ENCODE measurements at regions not wholly inside any gene's neighbourhood (a gene's known extent, or its start where the extent isn't known, plus 50 kb on each side); places are given as distances from the start of the nearest gene placed in this dataset.
"Not testable (repeated sequence)": the region's sequence is repeated elsewhere in the genome, so short reads cannot be mapped to it uniquely, and the experiment has no call there.

DNA sequence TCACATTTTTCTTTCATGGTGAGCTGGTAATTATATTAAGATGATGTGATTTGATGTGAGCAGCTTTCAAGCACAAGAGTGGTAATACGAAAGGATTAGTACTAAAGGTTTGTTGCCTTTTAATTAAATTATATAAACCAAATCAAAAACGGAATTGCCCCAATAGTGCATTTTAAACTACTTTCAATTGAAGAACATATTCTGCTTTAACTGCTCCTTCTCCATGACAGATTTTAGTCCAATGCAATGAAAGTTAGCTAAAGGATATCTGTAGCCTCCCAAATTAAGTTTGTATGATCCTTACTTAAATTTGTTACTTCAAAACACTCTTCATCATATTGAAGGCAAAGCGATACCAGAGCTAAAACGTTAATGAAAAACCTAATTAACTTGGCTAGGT, 447.1 kb upstream of the AMOT start:
- DNase-seq, result no peak

DNA sequence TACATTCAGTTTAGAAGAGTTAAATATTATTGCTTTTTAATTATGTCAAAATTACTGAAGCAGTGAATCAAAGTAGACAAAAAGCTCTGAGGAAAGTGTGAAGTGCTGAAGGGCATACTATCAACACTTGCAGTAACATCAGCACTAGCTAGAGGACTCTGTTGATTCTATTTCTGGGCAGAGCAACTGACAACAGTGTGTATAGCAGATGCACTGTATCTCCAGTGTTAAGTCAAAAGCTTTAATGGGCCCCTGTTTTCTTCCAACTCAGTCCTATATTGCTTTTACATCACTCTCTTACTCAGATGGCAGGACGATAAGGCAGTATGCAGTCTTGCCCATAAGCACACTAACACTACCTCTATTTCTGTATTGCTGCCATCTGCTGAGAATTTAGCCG, 435.2 kb upstream of the AMOT start:
- DNase-seq, result no peak

DNA sequence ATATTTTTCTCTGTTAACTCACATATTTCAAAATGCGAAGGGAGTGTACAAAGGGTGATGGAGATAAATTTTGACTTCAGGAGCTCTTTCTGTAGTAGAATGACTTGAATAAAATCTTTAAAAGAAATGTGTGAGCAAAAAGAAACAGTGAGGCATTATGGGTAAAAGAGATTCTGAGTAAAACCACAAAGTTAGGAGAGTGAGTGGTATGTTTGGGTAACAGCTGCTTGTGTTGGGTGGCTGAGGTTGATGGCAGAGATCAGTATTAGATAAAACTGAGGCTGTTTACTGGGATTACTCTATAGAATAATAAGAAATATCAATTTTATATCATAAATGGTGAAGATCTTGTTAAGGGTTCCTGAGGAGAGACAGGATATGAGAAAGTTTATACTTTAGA, 434.2 kb upstream of the AMOT start:
- no peak for DNase-seq

DNA sequence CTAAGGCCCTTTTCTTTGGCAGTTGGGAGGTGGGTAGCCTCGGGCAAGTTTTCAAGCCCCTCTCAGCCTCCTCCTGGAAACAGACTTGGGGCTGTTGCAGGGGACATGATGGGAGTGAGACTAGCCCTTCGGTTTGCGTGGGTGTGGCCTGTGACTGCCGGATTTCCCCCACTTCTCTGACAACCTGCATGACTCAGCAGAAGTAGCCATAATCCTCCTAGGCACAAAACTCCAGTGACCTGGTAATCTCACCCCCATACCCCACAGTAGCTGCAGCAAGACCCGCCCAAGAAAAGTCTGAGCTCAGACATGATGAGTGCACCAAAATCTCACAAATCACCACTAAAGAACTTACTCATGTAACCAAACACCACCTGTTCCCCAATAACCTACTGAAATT, 433.7 kb upstream of the AMOT start:
- no peak for DNase-seq

DNA sequence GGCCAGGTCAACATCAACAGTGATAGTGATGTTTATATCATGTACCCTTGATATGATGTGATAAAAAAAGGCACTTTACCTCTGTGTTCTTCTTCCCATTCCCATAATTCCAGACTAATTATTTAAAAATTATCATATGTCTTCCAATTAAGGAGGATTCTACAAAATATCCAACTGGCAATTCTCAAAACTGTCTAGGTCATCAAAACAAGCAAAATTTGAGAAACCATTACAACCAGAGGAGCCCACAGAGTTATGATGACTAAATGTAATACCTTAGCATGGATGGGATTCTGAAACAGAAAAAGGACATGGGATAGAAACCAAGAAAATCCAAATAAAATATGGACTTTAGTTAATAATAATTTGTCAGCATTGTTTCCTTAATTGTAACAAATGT, 428.6 kb upstream of the AMOT start:
- no peak for DNase-seq

DNA sequence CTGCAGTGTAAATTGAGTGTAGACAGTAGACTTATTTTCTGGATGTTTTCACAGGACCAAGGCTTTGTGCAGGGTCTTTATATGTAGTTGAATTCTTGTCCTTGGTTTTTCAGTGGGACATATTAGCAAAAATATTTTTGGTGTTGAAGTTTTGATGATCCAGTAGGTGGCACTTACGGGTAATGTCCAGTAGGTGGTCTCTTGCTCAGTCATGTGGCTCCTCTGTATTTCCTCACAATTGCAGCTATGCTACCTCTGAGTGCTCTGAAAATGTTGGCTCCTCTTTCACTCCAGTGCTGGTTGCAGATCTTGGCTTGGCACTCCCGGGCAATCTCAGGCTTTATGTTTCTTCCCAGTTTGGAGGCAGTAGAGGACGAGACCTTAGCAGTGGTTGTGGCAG, 419.8 kb upstream of the AMOT start:
- DNase-seq, result no peak

DNA sequence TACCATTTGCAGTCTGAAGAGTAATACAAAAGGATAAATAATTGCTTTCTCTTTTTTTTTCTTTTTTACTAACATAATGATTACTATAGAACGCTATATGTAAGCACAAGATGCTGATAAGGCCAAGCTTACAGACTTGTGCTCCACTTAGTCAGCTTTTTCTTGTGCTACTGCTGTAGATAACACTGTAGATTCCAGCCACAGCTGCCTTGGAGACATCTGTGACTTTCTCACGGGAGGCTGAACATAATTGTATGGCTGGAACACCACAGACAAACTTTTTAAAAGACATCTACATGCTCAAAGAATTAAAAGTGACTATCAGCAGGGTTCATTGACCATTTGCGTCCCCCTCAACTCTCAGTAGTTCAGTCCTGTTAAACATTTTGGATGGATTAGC, 381.7 kb upstream of the AMOT start:
- no peak for DNase-seq

DNA sequence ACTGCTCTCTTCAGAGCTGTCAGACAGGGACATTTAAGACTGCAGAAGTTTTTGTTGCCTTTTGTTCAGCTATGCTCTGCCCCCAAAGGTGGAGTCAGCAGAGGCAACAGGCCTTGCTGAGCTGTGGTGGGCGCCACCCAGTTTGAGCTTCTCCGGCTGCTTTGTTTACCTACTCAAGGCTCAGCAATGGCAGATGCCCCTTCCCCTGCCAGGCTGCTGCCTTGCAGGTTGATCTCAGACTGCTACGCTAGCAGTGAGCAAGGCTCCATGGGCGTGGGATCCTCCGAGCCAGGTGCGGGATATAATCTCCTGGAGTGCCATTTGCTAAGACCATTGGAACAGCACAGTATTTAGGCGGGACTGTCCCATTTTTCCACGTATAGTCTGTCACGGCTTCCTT, 371.4 kb upstream of the AMOT start:
- no peak for DNase-seq

DNA sequence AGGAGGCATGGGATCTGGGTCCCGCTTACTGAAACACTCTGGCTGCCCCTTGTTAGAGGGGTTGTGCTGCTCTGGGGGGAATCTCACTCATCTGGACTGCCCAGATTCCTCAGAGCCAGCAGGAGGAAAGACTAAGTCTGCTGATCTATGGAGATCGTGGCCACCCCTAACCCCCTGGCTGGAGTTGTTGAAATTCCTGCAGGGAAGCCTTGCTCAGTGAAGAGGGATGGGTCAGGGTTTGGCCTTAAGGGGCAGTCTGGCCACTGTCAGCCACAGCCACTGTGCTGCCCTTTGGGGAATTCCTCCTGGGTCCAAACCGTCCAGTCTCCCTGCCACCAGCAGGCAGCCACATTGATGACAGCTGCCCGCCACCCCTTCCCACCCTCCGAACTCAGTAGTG, 362.0 kb upstream of the AMOT start:
- no peak for DNase-seq

DNA sequence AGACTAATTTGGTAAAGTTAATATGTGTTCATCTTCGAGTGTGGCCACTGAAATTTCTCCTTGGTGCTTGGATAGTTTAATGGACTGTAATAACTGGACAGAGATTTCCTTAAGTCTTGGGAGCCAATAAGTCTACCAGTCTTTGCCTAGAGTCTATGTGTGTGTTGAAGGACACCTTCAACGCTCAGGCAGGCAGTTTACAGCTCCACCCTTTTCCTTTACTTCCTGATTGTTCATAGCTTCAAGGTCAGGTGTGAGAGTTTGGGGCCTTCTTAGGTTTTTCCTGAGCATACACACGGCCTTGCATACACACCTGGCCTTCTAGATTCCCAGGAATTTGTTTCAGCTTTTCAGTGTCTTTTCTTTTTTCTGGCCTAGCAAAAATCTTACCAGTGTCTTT, 355.3 kb upstream of the AMOT start:
- DNase-seq, result no peak

DNA sequence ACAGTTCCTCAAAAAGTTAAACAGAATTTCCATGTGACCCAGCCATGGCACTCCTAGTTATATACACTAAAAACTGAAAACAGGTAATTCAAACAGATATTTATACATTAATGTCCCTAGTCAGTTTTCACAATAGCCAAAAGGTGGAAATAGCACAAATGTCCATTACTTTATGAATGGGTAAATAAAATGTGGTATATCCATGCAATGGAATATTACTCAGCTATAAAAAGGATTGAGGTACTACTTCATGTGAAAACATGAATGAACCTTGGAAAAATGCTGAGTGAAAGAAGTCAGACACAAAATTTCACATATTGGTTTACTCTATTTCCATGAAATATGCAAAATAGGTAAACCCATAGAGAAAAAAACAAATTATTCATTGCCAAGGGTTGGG, 351.8 kb upstream of the AMOT start:
- DNase-seq, result no peak

DNA sequence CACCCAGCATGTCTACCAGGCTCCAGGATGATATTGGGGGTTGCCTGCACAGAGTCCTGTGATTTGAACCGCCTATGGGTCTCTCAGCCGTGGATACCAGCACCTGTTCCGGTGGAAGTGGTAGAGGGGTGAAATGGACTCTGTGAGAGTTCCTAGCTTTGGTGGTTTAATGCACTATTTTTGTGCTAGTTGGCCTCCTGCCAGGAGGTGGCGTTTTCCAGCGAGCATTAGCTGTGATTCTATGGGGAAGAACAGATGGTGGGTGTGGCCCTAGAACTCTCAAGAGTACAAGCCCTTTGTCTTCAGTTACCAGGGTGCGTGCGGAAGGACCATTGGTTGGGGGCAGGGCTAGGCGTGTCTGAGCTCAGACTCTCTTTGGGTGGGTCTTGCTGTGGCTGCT, 316.9 kb upstream of the AMOT start:
- no peak for DNase-seq

DNA sequence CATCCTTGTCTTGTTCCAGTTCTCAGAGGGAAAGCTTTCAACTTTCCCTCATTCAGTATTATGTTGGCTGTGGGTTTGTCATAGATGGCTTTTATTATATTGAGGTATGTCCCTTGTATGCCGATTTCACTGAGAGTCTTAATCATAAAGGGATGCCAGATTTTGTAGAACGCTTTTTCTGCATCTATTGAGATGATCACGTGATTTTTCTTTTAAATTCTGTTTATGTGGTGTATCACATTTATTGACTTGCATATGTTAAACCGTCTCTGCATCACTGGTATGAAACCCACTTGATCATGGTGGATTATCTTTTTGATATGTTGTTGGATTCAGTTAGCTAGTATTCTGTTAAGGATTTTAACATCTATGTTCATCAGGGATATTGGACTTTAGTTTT, 313.7 kb upstream of the AMOT start:
- DNase-seq, result not testable (repeated sequence)

DNA sequence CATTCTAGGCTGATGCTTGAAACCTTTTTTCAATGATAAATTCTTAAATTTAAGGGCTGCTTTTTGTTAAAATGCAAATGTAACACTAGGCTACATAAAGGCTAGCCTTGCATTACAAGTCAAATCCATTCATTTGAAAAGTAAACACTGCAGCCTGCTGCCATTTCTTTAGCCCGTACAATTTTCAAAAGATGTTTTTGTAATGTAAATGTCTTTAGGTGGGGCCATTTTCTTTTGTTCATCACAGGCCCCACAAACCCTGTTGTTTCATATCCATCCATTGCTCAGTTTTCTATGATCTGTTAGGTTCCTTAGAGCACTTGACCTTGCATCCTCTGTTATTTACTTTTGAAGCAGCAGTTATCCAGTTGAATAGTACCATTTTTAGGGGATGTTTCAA, 296.2 kb upstream of the AMOT start:
- DNase-seq, result peak in 1 of 2 experiments; percentile 3

DNA sequence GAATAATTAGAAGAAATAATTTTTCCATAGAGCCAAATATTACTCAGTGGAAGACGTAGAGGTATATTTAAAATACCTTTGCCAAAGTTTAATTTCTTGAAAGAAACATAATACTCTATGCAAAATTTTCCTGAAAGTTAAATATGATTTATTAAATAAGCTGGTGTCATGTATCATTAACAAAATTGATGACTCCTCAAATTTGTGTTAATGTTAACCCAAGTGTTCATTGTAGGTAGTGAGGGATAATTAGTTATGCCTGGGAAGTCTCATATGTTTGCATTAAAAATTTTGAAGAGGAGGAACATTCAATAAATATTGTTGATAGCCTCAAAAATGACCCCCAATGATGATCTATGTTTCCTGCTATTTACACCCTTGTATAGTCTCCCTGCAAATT, 292.7 kb upstream of the AMOT start:
- DNase-seq, result no peak

DNA sequence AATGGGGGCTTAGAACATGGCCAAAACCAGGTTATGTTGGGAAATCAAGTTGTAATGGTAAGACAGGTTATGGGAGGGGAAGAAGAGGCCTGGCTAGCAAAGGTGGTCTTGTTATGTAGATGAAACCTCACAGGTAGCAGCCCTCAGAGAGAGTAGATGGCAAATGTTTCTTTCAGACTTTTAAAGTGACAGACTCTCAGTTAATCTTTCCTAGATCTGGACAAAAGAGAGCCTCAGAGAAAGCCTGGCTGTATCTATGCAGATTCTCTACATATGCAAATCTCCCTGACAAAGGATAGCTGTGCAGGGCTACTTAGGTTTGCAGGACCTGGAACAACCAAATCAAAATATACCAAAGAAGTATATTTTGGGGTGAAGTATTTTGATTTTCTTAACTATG, 284.1 kb upstream of the AMOT start:
- no peak for DNase-seq

DNA sequence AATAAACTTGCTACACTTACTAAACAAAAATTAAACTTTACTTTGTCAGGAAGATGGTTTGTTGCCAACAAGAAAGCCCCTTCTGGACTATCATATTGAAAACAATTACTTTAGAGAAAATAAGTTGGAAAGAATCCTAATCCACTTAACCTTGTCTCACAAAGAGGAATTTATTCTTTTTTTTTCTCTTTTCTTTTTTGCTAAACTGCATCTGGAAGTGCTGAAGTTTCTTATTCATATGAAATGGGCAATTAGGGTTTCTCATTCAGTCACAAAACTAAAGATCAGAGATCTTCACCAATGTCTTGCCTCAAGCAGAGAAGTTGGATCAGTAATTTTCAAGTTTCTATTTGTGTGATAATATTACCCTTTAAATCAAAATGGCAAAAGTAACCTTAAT, 234.9 kb upstream of the AMOT start:
- no peak for DNase-seq

DNA sequence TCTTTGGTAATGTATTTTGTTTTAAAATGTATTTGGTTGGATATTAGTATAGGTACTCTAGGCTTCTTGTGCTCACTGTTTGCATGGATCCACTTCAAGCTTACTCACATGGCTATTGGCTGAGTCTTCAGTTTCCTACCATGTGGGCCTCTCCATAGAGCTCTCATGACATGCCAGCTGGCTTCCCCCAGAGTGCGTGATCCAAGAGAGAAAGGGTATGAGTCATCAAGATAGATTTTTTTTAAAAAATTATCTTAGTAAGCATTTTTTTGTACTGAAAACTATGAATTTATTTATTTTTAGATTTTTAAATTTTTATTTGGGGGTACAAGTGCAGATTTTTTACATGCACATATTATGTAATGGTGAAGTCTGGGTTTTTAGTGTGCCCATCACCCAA, 219.1 kb upstream of the AMOT start:
- no peak for DNase-seq

DNA sequence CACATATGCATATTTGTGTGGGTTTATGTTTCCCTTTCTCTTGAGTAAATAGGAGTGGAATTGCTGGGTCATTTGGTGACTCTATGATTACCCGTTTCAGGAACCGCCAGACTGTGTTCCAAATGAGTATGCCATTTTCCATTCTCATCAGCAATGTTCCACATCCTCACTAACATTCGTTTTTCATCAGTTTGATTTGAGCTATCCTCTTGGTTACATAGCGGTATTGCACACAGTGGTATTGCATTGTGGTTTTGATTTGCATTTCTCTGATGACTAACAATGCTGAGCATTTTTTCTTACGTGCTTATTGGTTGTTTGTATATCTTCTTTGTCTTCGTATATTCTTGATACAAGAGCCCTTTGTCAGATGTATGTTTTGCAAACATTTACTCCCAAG, 218.0 kb upstream of the AMOT start:
- no peak for DNase-seq

DNA sequence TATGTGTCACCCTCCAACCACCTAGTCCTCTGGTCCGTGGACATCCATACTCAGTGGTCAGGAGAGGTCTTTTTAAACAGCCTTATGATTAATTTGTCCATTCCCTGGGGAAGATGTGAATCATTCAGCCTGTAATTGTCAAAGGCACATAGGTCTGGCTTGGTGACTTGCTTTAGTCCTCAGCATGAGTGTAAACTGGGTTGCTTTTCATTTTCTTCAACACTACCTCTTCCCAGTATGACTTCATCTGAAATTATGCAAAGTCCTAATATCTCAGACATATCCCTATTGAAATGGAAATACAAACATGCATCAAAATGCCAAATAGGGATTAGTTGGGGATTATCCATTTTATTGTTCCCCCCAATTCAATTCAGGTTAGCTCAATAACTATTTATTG, 208.3 kb upstream of the AMOT start:
- no peak for DNase-seq

DNA sequence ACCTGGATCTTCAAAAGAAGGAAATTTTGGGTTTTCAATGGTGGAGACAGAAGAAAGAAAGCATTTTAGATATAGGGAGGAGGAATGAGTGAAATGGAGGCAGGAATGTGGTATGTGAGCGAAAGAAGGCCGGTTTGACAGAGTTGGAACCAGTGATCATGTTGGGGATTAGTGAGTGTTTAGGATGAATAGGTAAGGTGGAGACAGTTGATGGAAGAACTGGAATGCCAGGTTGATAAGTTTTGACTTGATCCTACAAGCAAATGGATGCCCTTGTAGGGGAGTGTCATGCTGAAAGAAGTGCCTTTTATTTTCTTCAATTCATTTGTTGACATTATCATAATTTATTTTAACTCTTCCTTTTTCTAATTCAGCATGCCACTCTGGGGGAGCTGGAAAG, 207.8 kb upstream of the AMOT start:
- no peak for DNase-seq

DNA sequence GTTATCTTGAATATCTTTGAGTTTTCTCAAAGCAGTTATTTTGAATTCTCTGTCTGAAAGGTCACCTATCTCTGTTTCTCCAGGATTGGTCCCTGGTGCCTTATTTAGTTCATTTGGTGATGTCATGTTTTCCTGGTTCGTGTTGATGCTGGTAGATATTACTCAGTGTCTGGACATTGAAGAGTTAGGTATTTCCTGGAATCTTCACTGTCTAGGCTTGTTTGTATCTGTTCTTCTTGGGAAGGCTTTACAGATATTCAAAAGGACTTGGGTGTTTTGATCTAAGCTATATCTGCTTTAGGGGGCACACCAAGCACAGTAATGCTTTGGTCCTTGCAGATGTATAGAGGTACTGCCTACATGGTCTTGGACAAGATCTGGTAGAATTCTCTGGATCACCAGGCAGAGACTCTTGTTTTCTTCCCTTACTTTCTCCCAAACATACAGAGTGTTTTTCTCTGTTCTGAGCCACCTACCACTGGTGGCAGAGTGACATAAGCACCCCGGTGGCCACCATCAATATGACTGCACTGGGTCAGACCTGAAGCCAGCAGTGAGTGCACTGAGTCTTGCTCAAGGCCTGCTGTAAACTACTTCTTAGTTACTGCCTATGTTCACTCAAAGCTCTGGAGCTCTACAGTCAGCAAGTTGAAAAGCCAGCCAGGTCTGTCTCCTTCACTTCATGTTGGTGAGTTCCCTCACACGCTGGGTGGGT, 193.5 kb upstream of the AMOT start:
- no peak for DNase-seq

DNA sequence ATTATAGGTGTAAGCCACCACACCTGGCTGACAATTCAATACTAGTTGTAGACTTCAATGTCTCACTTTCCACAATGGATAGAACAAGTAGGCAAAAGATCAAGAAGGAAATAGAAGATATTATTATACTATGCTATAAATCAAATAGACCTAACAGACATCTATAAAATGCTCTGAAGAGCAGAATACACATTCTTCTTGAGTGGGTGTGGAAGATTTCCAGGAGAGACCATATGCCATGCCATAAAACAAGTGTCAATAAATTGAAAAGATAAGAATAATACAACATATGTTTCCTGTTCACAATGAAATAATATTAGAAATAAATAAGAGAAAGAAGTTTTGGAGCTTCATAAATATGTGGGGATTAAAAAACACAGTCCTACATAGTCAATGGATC, 179.3 kb upstream of the AMOT start:
- DNase-seq, result no peak

DNA sequence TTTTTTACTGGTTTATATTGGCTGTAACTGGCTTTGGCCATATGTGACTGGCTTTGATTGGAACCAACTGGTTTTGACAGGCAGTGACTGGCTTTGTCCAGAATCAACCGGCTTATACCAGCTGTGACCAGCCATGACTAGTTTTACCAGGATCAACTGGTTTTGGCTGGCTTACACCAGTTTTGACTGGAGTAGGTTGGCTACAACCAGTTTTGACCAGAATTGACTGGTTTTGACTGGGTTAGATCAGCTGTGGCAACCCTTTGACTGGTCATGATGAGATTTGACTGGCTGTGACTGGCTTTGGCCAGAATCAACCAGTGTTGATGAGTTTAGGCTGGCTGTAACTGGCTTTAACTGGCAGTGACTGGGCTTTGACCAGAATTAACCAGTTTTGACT, 169.2 kb upstream of the AMOT start:
- no peak for DNase-seq

DNA sequence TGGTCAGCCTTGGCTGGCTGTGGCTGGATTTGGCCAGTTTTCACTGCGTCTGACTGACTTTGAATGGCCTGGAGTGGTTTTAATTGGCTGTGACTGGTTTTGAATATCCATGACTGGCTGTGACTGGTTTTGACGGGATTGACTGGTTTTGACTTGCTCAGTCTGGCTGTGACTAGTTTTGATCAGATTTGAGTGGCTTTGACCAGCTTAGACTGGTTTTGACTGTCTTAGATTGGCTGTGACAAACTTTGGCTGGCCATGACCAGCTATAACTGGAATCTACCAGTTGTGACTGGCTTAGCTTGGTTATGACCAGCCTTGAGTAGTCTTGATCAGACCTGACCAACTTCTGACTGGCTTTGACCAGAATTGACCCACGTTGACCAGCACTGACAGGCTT, 168.4 kb upstream of the AMOT start:
- DNase-seq, result no peak

DNA sequence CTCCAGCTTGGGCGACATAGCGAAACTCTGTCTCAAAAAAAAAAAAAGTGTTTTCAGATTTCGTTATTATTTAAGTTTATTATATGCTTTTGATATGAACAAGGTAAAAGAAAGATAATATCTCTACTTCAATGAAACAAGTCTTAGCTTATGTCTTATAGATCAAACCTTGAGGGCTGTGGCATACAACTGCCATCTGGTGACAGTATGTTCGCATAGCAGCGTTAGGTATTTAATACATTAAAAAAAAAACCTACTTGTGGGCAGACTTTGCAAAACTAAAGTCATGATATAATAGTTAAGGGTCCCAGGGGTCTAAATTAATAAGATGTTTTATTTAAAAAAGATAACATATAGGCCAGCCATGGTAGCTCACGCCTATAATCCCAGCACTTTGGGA, 161.2 kb upstream of the AMOT start:
- DNase-seq, result no peak

All from NCI-H2081 (cell line).